ENCODE measurements at regions not wholly inside any gene's neighbourhood (a gene's known extent, or its start where the extent isn't known, plus 50 kb on each side); places are given as distances from the start of the nearest gene placed in this dataset.

DNA sequence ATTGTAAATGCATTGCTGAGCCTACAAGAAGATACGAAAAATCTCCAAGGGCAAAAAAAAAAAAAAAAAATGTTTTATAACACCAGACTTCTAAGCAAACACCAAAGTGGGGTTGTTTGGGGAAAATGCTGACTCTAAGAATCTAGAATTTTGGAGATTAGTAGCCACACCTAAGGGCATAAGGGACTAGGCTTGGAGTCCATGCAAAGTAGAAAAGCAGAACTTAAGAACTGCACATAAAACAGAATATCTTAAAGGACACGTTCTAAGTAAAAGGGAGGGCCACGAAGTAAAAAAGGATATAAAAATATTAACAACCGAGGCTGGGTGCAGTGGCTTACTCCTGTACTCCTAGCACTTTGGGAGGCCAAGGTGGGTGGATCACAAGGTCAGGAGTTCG is 269.8 kb upstream of the AUTS2 start:
- H3K4me3 ChIP-seq (replicated peaks; ENCODE audit: low read depth, low read length): no peak overlapping the region
- TF ChIP-seq, protein P1, sequence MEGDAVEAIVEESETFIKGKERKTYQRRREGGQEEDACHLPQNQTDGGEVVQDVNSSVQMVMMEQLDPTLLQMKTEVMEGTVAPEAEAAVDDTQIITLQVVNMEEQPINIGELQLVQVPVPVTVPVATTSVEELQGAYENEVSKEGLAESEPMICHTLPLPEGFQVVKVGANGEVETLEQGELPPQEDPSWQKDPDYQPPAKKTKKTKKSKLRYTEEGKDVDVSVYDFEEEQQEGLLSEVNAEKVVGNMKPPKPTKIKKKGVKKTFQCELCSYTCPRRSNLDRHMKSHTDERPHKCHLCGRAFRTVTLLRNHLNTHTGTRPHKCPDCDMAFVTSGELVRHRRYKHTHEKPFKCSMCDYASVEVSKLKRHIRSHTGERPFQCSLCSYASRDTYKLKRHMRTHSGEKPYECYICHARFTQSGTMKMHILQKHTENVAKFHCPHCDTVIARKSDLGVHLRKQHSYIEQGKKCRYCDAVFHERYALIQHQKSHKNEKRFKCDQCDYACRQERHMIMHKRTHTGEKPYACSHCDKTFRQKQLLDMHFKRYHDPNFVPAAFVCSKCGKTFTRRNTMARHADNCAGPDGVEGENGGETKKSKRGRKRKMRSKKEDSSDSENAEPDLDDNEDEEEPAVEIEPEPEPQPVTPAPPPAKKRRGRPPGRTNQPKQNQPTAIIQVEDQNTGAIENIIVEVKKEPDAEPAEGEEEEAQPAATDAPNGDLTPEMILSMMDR (IDR thresholded peaks at IDR 0.05; ENCODE audit: low read length, missing control alignments): no peak
- DNase-seq (ENCODE audit: low read depth): no peak

DNA sequence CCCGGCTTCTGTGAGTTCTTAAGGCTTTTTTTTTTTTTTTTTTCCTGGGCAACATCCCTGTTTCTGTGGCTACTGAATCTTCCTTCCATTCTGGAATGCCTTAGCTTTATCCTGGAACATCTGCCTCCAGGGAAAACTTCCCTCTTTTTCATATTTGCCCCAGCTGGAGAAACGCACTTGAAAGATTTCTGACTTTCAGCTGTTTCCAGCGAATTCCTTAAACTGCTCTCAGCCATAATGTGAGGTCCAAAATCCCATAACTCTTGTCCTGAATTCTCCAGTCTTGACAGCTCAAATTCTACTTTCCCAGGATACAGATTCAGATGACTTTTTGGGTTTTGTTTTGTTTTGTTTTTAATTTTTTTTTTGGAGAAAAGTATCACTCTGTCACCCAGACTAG is 263.6 kb upstream of the AUTS2 start:
- no peak for DNase-seq (ENCODE audit: low read depth)
- no peak overlapping the region for H3K4me3 ChIP-seq (replicated peaks; ENCODE audit: low read depth, low read length)

DNA sequence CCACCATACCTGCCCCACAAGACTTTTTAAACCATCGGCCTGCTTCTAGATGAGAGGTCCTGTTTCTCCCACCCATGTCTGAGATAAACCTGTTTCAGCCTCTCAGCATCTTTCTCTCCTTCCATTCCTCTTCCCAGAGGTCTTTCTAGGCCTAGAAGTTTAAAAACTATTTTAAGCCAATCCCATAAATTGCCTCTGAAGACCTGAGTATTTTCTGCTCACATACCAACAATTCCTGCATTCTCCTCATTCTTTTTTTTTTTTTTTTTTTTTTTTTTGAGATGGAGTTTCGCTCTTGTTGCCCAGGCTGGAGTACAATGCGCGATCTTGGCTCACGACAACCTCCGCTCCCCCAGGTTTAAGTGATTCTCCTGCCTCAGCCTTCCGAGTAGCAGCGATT is 262.9 kb upstream of the AUTS2 start:
- DNase-seq (ENCODE audit: low read depth): no peak
- TF ChIP-seq, protein P1 (IDR thresholded peaks at IDR 0.05; ENCODE audit: low read length, missing control alignments): no peak
- H3K4me3 ChIP-seq (replicated peaks; ENCODE audit: low read depth, low read length): no peak overlapping the region

More for the DNA sequence above, 263.6 kb upstream of the AUTS2 start:
- TF ChIP-seq, protein P1 (IDR thresholded peaks at IDR 0.05; ENCODE audit: low read length, missing control alignments): no peak

DNA sequence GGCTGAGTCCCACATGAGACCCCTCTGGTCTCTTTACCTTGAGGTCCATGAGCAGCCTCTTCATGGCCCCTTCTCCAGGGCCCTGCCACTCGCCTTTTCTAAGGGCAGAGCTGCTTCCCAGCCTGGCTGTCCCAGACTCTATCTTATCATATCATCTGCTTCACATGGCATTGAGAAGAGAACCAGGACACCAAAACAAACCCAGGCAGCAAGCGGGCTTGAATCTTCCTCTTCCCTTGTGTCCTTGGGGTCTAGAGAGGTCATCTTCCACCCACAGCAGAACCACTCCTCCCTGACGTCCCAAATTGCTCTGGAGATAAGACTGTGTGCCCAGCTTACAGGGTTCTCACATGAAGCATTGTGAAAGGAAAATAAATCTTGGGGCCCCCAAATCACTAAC is 261.3 kb upstream of the AUTS2 start:
- H3K4me3 ChIP-seq (replicated peaks; ENCODE audit: low read depth, low read length): no peak overlapping the region
- no peak for DNase-seq (ENCODE audit: low read depth)

DNA sequence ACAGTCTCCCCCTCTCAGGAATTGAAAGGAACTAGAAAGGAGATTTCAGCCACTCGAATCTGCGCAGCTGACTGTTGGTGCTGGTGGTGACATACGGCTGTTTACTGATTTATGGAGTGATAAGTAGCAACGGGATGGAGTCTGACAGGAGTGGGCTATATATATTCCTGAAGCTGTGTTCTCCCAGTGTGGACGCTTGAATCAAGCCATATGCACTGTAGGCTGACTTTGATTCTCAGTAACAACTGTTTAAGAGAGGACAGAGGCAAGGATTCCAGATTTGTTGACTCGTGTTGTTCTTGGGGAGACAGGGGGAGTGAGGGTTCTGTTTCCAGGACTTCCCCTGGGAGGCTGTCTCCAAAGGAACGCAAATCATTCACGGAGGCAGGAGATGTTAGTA is 260.1 kb upstream of the AUTS2 start:
- H3K4me3 ChIP-seq (replicated peaks; ENCODE audit: low read depth, low read length): no peak overlapping the region
- TF ChIP-seq, protein P1 (IDR thresholded peaks at IDR 0.05; ENCODE audit: low read length, missing control alignments): no peak
- no peak for DNase-seq (ENCODE audit: low read depth)

More for the DNA sequence above, 261.3 kb upstream of the AUTS2 start:
- TF ChIP-seq, protein P1 (IDR thresholded peaks at IDR 0.05; ENCODE audit: low read length, missing control alignments): no peak

DNA sequence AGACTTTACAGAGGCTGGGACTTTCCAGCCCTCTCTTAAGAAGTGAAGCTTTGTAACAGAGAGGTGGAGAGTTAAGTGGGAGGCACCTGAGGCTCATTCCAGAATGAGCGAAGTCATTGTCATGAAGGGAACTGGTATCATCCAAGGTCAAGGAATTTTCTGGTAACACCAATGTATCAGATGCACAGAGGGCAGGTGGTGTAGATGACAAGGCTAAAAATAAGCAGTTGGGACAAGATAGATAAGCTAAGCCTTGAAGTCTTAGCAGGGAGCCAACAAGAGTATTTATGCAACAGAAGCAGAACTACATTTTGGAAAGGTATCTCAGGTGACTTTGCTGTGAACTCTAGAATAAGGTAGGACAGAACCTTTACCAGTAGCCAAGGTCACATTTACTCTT is 257.0 kb upstream of the AUTS2 start:
- DNase-seq (ENCODE audit: low read depth): no peak
- no peak overlapping the region for H3K4me3 ChIP-seq (replicated peaks; ENCODE audit: low read depth, low read length)
- TF ChIP-seq, protein P1 (IDR thresholded peaks at IDR 0.05; ENCODE audit: low read length, missing control alignments): no peak

GRCh38 chr7:69342154-69342884 is 256.0 kb upstream of the AUTS2 start:
- TF ChIP-seq, protein P1 (IDR thresholded peaks at IDR 0.05; ENCODE audit: low read length, missing control alignments): no peak
- no peak overlapping the region for H3K4me3 ChIP-seq (replicated peaks; ENCODE audit: low read depth, low read length)
- DNase-seq (ENCODE audit: low read depth): no peak
